NCI-H2227 (cell line): ENCODE measurements at regions not wholly inside any gene's neighbourhood (a gene's known extent, or its start where the extent isn't known, plus 50 kb on each side); places are given as distances from the start of the nearest gene placed in this dataset.
A peak's percentile ranks its signal among the peaks of the same experiment; 100 is the strongest.

Experiments used
- DNase-seq: peaks from one replicate; lab custom pipeline; 2025; ENCODE audit not compliant: unreplicated experiment; lab: John Stamatoyannopoulos, UW

GRCh38 chr5:56520986-56521730, 288.0 kb upstream of the ANKRD55 start:
- no peak for DNase-seq

- no peak for DNase-seq
Observed at GRCh38 chr5:56518820-56519219, 285.7 kb upstream of the ANKRD55 start.

- no peak for DNase-seq
Observed at GRCh38 chr5:56517011-56517416, 283.9 kb upstream of the ANKRD55 start.

- DNase-seq: peak; percentile 3
Observed at GRCh38 chr5:56516441-56516840, 283.3 kb upstream of the ANKRD55 start.

GRCh38 chr5:56516035-56516434, 282.9 kb upstream of the ANKRD55 start:
- no peak for DNase-seq

- no peak for DNase-seq
Observed at GRCh38 chr5:56515011-56515410, 281.9 kb upstream of the ANKRD55 start.

- DNase-seq: no peak
Observed at GRCh38 chr5:56514245-56514644, 281.1 kb upstream of the ANKRD55 start.

- no peak for DNase-seq
Observed at GRCh38 chr5:56513141-56513540, 280.0 kb upstream of the ANKRD55 start.

GRCh38 chr5:56512313-56512996, 279.3 kb upstream of the ANKRD55 start:
- no peak for DNase-seq

GRCh38 chr5:56511326-56511841, 278.3 kb upstream of the ANKRD55 start:
- DNase-seq: no peak

- no peak for DNase-seq
Observed at GRCh38 chr5:56508249-56508648, 275.1 kb upstream of the ANKRD55 start.

- no peak for DNase-seq
Observed at GRCh38 chr5:56507351-56507930, 274.3 kb upstream of the ANKRD55 start.

- no peak for DNase-seq
Observed at GRCh38 chr5:56506211-56506965, 273.3 kb upstream of the ANKRD55 start.

- DNase-seq: no peak
Observed at GRCh38 chr5:56503929-56504328, 270.8 kb upstream of the ANKRD55 start.

GRCh38 chr5:56501781-56502557, 268.8 kb upstream of the ANKRD55 start:
- DNase-seq: no peak

GRCh38 chr5:56499901-56500300, 266.8 kb upstream of the ANKRD55 start:
- DNase-seq: no peak

- DNase-seq: no peak
Observed at GRCh38 chr5:56499491-56499890, 266.4 kb upstream of the ANKRD55 start.

- no peak for DNase-seq
Observed at GRCh38 chr5:56498759-56499395, 265.7 kb upstream of the ANKRD55 start.

GRCh38 chr5:56496581-56497063, 263.5 kb upstream of the ANKRD55 start:
- no peak for DNase-seq

- no peak for DNase-seq
Observed at GRCh38 chr5:56494300-56494731, 261.2 kb upstream of the ANKRD55 start.
